ENCODE measurements at regions not wholly inside any gene's neighbourhood (a gene's known extent, or its start where the extent isn't known, plus 50 kb on each side); places are given as distances from the start of the nearest gene placed in this dataset.
"Not testable (repeated sequence)": the region's sequence is repeated elsewhere in the genome, so short reads cannot be mapped to it uniquely, and the experiment has no call there.

DNA sequence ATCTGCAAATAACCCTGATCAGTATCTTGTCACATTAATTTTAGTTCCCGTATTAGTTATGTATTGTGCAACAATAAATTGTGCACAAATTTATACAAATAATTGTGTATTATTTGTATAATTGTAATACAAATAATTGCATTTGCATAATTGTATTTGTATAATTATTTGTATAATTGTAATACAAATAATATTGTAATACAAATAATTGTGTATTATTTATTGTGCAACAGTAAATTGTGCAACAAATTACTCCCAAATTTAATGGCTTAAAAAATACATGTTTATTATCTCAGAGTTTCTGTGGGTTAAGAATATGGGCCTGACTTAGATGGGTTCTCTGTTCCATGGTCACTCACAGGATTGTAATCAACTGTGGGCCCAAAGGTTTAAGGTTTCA lies 86.2 kb upstream of the SAMSN1 start:
- no peak for DNase-seq
- Histone ChIP-seq H3K9me3 (ENCODE audit: control insufficient read depth, low read length) (no peaks in the 10 kb centered on the region), H3K27ac (ENCODE audit: insufficient read depth, low read length, poor library complexity, severe bottlenecking) (no peak overlapping the region), H3K4me1 (ENCODE audit: control insufficient read depth, insufficient read depth, low read length, poor library complexity, severe bottlenecking) (peaks cover 7% of the 10 kb centered on the region), H3K27me3 (replicated peaks; ENCODE audit: control insufficient read depth, insufficient read depth, low read length, poor library complexity, severe bottlenecking) (no peaks in the 10 kb centered on the region), H3K4me3 (ENCODE audit: insufficient read depth, low read depth, low read length, poor library complexity, severe bottlenecking) (no peak overlapping the region), H3K36me3 (ENCODE audit: control insufficient read depth, insufficient read depth, low read length) (no peaks in the 10 kb centered on the region)

DNA sequence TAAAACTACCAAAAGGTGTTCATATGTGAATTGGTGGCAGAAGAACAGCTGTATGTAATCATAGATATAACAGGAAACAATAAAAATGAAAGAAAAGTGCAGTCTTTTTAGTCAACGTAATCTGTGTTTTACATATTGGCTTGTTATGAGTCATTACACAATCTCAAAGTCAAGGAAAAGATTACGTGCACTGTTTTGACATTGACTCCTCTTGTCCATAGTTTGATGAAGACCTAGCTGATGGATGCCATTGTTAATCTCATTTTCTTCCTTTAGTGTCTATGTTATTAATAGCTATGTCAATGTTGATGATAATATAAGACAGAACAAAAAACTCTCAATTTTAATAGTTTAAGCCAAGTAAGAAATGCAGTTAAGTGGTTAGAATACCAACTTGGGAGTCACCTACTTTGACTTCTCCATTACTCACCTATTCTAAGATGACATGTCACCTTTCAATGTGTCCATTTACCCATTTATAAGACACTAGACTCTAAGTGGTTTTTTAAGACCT lies 84.5 kb upstream of the SAMSN1 start:
- DNase-seq, result no peak
- H3K27ac ChIP-seq (ENCODE audit: insufficient read depth, low read length, poor library complexity, severe bottlenecking), result no peak overlapping the region

DNA sequence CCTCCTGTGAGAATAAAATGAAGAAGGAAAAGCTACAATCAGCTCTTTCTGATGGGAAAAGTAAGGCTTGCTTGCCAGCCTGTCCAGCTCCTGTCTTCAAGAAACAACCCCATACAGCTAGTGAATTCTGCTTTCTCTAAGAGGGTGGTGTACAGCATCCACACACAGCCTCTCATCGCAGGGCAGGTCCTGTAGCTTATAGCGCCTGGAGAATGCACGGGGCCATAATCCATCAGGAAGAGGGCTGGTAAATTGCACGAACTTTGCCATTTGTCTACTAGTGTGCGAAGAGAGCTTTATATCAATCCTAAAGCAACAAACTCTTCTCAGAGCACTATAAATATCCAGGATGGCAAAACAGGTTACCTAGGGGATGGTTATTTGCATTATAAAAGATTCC lies 83.3 kb upstream of the SAMSN1 start:
- no peak overlapping the region for H3K27ac ChIP-seq (ENCODE audit: insufficient read depth, low read length, poor library complexity, severe bottlenecking)
- no peaks in the 10 kb centered on the region for H3K36me3 ChIP-seq (ENCODE audit: control insufficient read depth, insufficient read depth, low read length)
- no peak overlapping the region for H3K4me3 ChIP-seq (ENCODE audit: insufficient read depth, low read depth, low read length, poor library complexity, severe bottlenecking)
- H3K9me3 ChIP-seq (ENCODE audit: control insufficient read depth, low read length), result no peaks in the 10 kb centered on the region
- H3K27me3 ChIP-seq (replicated peaks; ENCODE audit: control insufficient read depth, insufficient read depth, low read length, poor library complexity, severe bottlenecking), result no peaks in the 10 kb centered on the region
- no peak for DNase-seq
- H3K4me1 ChIP-seq (ENCODE audit: control insufficient read depth, insufficient read depth, low read length, poor library complexity, severe bottlenecking), result peaks cover 7% of the 10 kb centered on the region

More for the DNA sequence above, 84.5 kb upstream of the SAMSN1 start:
- Histone ChIP-seq H3K9me3 (ENCODE audit: control insufficient read depth, low read length) (no peaks in the 10 kb centered on the region), H3K27me3 (replicated peaks; ENCODE audit: control insufficient read depth, insufficient read depth, low read length, poor library complexity, severe bottlenecking) (no peaks in the 10 kb centered on the region), H3K36me3 (ENCODE audit: control insufficient read depth, insufficient read depth, low read length) (no peaks in the 10 kb centered on the region), H3K4me1 (ENCODE audit: control insufficient read depth, insufficient read depth, low read length, poor library complexity, severe bottlenecking) (peaks cover 7% of the 10 kb centered on the region), H3K4me3 (ENCODE audit: insufficient read depth, low read depth, low read length, poor library complexity, severe bottlenecking) (peak overlapping the region; percentile 8)

DNA sequence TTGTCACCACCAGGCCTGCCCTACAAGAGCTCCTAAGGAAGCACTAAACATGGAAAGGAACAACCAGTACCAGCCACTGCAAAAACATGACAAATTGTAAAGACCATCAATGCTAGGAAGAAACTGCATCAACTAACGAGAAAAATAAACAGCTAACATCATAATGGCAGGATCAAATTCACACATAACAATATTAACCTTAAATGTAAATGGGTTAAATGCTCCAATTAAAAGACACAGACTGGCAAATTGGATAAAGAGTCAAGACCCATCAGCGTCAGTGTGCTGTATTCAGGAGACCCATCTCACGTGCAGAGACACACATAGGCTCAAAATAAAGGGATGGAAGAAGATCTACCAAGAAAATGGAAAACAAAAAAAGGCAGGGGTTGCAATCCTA lies 77.0 kb upstream of the SAMSN1 start:
- H3K4me1 ChIP-seq (ENCODE audit: control insufficient read depth, insufficient read depth, low read length, poor library complexity, severe bottlenecking); H3K27ac ChIP-seq (ENCODE audit: insufficient read depth, low read length, poor library complexity, severe bottlenecking); H3K4me3 ChIP-seq (ENCODE audit: insufficient read depth, low read depth, low read length, poor library complexity, severe bottlenecking); DNase-seq; H3K9me3 ChIP-seq (ENCODE audit: control insufficient read depth, low read length); H3K36me3 ChIP-seq (ENCODE audit: control insufficient read depth, insufficient read depth, low read length); H3K27me3 ChIP-seq (replicated peaks; ENCODE audit: control insufficient read depth, insufficient read depth, low read length, poor library complexity, severe bottlenecking): not testable (repeated sequence)

DNA sequence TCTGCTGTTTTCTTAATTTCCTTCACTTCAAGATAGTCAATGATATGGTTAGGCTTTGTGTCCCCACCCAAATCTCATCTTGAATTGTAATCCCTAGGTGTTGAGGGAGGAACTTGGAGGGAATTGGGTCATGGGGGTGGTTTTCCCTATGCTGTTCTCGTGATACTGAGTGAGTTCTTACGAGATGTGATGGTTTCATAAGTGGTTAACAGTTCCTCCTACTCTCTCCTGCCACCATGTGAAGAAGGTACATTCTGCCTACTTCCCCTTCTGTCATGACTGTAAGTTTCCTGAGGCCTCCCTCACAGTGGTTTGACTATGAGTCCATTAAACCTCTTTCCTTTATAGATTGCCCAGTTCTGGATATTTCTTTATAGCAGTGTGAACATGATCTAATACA lies 74.0 kb upstream of the SAMSN1 start:
- Histone ChIP-seq H3K36me3 (ENCODE audit: control insufficient read depth, insufficient read depth, low read length) (no peaks in the 10 kb centered on the region), H3K27ac (ENCODE audit: insufficient read depth, low read length, poor library complexity, severe bottlenecking) (no peak overlapping the region), H3K4me1 (ENCODE audit: control insufficient read depth, insufficient read depth, low read length, poor library complexity, severe bottlenecking) (no peaks in the 10 kb centered on the region), H3K4me3 (ENCODE audit: insufficient read depth, low read depth, low read length, poor library complexity, severe bottlenecking) (no peak overlapping the region), H3K9me3 (ENCODE audit: control insufficient read depth, low read length) (no peaks in the 10 kb centered on the region), H3K27me3 (replicated peaks; ENCODE audit: control insufficient read depth, insufficient read depth, low read length, poor library complexity, severe bottlenecking) (no peaks in the 10 kb centered on the region)
- DNase-seq, result no peak

DNA sequence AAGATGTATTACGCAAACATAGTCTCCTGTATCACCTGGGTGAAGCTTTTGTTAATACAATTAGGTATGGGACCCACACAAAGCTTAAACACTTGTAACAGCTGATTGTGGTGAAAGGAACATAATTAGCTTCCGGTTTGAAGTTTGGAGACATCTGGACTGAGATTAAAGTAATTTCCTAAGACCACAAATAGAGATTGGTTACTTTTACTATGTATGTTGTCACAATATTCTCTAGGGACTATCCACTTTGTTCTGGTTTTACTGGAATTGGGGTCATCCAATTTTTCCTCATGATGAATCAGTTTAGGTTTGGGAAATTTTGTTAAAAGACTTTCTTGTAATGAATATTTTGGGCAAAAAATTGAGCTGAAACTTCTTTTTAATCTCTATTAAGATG lies 71.8 kb upstream of the SAMSN1 start:
- H3K27ac ChIP-seq (ENCODE audit: insufficient read depth, low read length, poor library complexity, severe bottlenecking), result no peak overlapping the region
- no peaks in the 10 kb centered on the region for H3K4me1 ChIP-seq (ENCODE audit: control insufficient read depth, insufficient read depth, low read length, poor library complexity, severe bottlenecking)
- no peak for DNase-seq
- no peaks in the 10 kb centered on the region for H3K36me3 ChIP-seq (ENCODE audit: control insufficient read depth, insufficient read depth, low read length)
- H3K4me3 ChIP-seq (ENCODE audit: insufficient read depth, low read depth, low read length, poor library complexity, severe bottlenecking), result no peak overlapping the region
- H3K9me3 ChIP-seq (ENCODE audit: control insufficient read depth, low read length), result no peaks in the 10 kb centered on the region
- no peaks in the 10 kb centered on the region for H3K27me3 ChIP-seq (replicated peaks; ENCODE audit: control insufficient read depth, insufficient read depth, low read length, poor library complexity, severe bottlenecking)

DNA sequence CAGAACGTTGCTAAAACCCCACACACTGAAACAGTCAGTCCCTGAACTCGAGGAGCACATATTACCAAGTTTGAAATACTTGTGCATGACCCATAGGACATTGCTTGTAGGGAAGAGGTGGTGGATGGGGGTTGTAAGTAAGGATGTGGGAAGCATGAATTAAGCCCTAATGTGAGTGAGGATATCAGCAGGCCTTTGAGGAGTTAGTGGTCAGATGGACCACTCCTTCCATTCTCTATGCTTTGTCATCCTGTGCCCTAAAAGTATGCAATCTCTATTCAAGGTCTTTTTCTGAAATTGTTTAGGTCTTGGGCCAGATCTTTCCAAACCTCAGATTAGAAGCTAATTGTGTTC lies 70.9 kb upstream of the SAMSN1 start:
- Histone ChIP-seq H3K27ac (ENCODE audit: insufficient read depth, low read length, poor library complexity, severe bottlenecking) (no peak overlapping the region), H3K9me3 (ENCODE audit: control insufficient read depth, low read length) (no peaks in the 10 kb centered on the region), H3K36me3 (ENCODE audit: control insufficient read depth, insufficient read depth, low read length) (no peaks in the 10 kb centered on the region), H3K27me3 (replicated peaks; ENCODE audit: control insufficient read depth, insufficient read depth, low read length, poor library complexity, severe bottlenecking) (no peaks in the 10 kb centered on the region), H3K4me3 (ENCODE audit: insufficient read depth, low read depth, low read length, poor library complexity, severe bottlenecking) (no peak overlapping the region), H3K4me1 (ENCODE audit: control insufficient read depth, insufficient read depth, low read length, poor library complexity, severe bottlenecking) (no peaks in the 10 kb centered on the region)
- DNase-seq, result no peak

DNA sequence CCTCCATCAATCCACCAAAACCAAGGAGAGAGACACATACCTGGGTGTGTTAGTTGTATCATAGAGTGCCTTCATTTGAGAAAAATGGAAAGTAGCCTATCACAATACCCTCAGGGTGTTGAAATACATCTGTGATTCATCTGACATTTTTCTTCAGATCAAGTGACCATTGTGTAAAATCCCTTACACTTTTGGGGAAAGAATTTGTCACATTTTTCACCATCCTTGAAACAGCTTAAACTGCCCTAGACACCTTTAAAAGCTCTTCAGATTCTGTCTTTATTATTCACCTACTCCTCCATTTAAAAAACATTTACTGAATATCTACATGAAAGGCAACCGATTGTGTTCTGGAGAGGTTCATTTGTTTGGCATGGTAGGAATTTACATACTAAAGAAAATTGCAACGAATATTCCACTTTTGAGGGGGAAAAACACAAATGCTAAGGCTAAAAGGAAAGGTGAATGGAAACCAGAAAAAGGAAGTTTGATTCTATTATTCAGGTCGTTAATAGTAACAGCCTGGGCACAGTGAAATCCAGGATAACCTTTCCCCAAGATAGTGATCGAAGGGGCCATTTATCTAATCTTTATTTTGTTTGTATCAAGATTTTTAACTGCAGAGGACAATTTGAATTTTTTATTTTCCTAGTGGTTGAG lies 70.4 kb upstream of the SAMSN1 start:
- H3K36me3 ChIP-seq (ENCODE audit: control insufficient read depth, insufficient read depth, low read length), result no peaks in the 10 kb centered on the region
- H3K9me3 ChIP-seq (ENCODE audit: control insufficient read depth, low read length), result no peaks in the 10 kb centered on the region
- H3K27me3 ChIP-seq (replicated peaks; ENCODE audit: control insufficient read depth, insufficient read depth, low read length, poor library complexity, severe bottlenecking), result no peaks in the 10 kb centered on the region
- no peak for DNase-seq
- H3K4me1 ChIP-seq (ENCODE audit: control insufficient read depth, insufficient read depth, low read length, poor library complexity, severe bottlenecking), result no peaks in the 10 kb centered on the region
- no peak overlapping the region for H3K4me3 ChIP-seq (ENCODE audit: insufficient read depth, low read depth, low read length, poor library complexity, severe bottlenecking)
- H3K27ac ChIP-seq (ENCODE audit: insufficient read depth, low read length, poor library complexity, severe bottlenecking), result no peak overlapping the region

DNA sequence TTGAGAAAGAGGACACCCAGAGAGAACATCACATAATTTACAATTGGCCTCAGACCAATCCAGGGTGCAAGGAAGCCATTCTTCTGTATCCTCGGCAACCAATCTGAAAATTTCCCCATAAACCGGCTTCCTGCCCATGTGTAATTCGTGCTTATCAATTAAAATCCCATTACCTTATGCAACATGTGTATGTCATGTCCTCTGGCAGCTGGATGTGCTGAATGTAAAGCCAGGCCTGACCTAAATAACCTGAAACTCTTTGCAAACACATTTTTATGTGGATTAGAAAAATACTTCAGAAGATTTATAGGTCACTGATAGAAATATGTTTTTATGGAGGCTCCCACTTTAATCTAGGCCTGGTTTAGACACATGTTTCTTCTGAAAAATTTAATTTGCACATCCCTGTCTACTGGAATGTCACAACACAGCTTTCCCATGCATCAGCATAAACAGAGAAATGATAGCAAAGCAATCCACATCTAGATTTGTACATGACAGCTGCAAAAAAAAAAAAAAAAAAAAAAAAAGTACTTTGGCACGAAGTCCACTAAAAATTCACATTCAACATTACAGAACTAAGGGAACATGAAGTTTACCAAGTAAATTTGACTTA lies 69.4 kb upstream of the SAMSN1 start:
- DNase-seq, result no peak

DNA sequence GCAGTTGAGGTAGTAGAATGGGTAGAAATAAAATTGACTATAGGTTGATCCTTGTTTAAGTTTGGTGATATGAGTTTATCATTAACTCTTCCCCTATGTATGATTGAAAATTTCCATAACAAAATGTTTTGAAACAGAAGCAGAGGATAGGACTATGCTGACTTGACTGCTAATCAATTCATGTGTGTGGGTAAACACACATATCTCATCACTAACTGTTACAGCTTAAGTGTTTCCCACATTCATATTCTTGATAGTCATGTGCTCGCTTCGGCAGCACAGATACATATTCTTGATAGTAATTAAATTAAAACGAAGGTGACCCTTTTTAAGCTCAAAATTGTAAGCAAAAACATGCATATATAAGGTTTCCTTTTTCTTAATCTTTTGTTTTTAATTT lies 68.2 kb upstream of the SAMSN1 start:
- Histone ChIP-seq H3K4me3 (ENCODE audit: insufficient read depth, low read depth, low read length, poor library complexity, severe bottlenecking) (no peak overlapping the region), H3K27ac (ENCODE audit: insufficient read depth, low read length, poor library complexity, severe bottlenecking) (no peak overlapping the region), H3K4me1 (ENCODE audit: control insufficient read depth, insufficient read depth, low read length, poor library complexity, severe bottlenecking) (no peaks in the 10 kb centered on the region), H3K27me3 (replicated peaks; ENCODE audit: control insufficient read depth, insufficient read depth, low read length, poor library complexity, severe bottlenecking) (no peaks in the 10 kb centered on the region), H3K36me3 (ENCODE audit: control insufficient read depth, insufficient read depth, low read length) (no peaks in the 10 kb centered on the region), H3K9me3 (ENCODE audit: control insufficient read depth, low read length) (no peaks in the 10 kb centered on the region)
- DNase-seq, result no peak

More for the DNA sequence above, 69.4 kb upstream of the SAMSN1 start:
- Histone ChIP-seq H3K36me3 (ENCODE audit: control insufficient read depth, insufficient read depth, low read length) (no peaks in the 10 kb centered on the region), H3K4me3 (ENCODE audit: insufficient read depth, low read depth, low read length, poor library complexity, severe bottlenecking) (no peak overlapping the region), H3K27me3 (replicated peaks; ENCODE audit: control insufficient read depth, insufficient read depth, low read length, poor library complexity, severe bottlenecking) (no peaks in the 10 kb centered on the region), H3K9me3 (ENCODE audit: control insufficient read depth, low read length) (no peaks in the 10 kb centered on the region), H3K27ac (ENCODE audit: insufficient read depth, low read length, poor library complexity, severe bottlenecking) (no peak overlapping the region), H3K4me1 (ENCODE audit: control insufficient read depth, insufficient read depth, low read length, poor library complexity, severe bottlenecking) (no peaks in the 10 kb centered on the region)

All from effector memory CD4-positive, alpha-beta T cell (primary cell).